ENCODE measurements at regions not wholly inside any gene's neighbourhood (a gene's known extent, or its start where the extent isn't known, plus 50 kb on each side); places are given as distances from the start of the nearest gene placed in this dataset.
"Not testable (repeated sequence)": the region's sequence is repeated elsewhere in the genome, so short reads cannot be mapped to it uniquely, and the experiment has no call there.

GRCh38 chr12:7581625-7582024 is 78.0 kb upstream of the CD163 start:
- Mint-ChIP-seq H3K27me3 (ENCODE audit: unreplicated experiment) (peaks cover 3% of the 10 kb centered on the region), H3K36me3 (ENCODE audit: unreplicated experiment) (peaks cover 13% of the 10 kb centered on the region), H3K9me3 (ENCODE audit: unreplicated experiment) (no peaks in the 10 kb centered on the region), H3K4me3 (ENCODE audit: unreplicated experiment) (no peak overlapping the region), H3K4me1 (ENCODE audit: low read depth, unreplicated experiment) (no peaks in the 10 kb centered on the region), H3K27ac (ENCODE audit: unreplicated experiment) (no peak overlapping the region)
- no peak for DNase-seq
- TF ChIP-seq CTCF (IDR thresholded peaks at IDR 0.05; ENCODE audit: partially characterized antibody, unreplicated experiment), result no peak

DNA sequence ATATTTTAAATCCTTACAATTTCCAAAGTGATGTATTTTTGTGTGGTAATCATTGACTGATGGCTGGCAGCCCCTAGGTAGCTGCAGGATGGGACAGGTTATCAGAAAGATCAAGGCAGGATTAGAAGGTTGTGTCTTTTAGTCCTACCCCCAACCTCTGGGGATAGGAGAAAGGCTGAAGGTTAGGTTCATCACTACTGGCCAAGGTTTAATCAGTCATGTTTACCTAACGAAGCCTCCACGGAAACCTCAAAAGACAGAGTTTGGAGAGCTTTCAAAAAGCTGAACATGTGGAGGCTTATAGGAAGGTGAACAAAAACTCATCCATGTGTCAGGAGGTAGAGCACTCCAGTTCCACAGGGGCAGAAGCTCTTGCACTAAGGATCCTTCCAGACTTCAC is 77.5 kb upstream of the CD163 start:
- Mint-ChIP-seq H3K4me1 (ENCODE audit: low read depth, unreplicated experiment) (no peaks in the 10 kb centered on the region), H3K27me3 (ENCODE audit: unreplicated experiment) (peaks cover 3% of the 10 kb centered on the region), H3K27ac (ENCODE audit: unreplicated experiment) (no peak overlapping the region), H3K9me3 (ENCODE audit: unreplicated experiment) (no peaks in the 10 kb centered on the region), H3K4me3 (ENCODE audit: unreplicated experiment) (no peak overlapping the region), H3K36me3 (ENCODE audit: unreplicated experiment) (peaks cover 13% of the 10 kb centered on the region)
- TF ChIP-seq CTCF (IDR thresholded peaks at IDR 0.05; ENCODE audit: partially characterized antibody, unreplicated experiment), result no peak
- DNase-seq, result no peak

GRCh38 chr12:7571257-7571656 is 67.7 kb upstream of the CD163 start:
- Mint-ChIP-seq H3K9me3 (ENCODE audit: unreplicated experiment) (peaks cover 3% of the 10 kb centered on the region), H3K4me3 (ENCODE audit: unreplicated experiment) (no peak overlapping the region), H3K4me1 (ENCODE audit: low read depth, unreplicated experiment) (no peaks in the 10 kb centered on the region), H3K36me3 (ENCODE audit: unreplicated experiment) (no peaks in the 10 kb centered on the region), H3K27me3 (ENCODE audit: unreplicated experiment) (peaks cover 2% of the 10 kb centered on the region), H3K27ac (ENCODE audit: unreplicated experiment) (no peak overlapping the region)
- no peak for TF ChIP-seq CTCF (IDR thresholded peaks at IDR 0.05; ENCODE audit: partially characterized antibody, unreplicated experiment)
- no peak for DNase-seq

DNA sequence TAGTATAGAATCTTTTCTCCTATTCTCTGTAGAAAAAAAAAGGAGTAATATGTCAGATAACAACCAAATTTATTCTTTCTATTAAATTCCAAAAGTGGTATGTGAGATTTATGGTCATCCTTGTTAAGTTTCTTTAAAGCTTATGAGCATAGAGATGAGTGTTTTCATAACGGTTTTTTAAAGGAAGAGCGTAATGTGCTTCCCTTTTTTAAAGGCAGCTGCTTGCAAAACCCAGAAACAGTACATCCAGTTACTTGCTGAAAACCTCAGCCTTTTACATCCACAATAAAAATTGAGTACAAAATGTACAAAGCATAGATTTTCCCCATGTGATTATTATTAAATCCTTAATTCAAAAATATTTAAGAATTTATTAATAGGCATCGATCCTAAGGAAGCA is 53.6 kb upstream of the CD163 start:
- DNase-seq, result no peak
- TF ChIP-seq CTCF (IDR thresholded peaks at IDR 0.05; ENCODE audit: partially characterized antibody, unreplicated experiment), result no peak
- Mint-ChIP-seq H3K4me1 (ENCODE audit: low read depth, unreplicated experiment) (peaks cover 4% of the 10 kb centered on the region), H3K4me3 (ENCODE audit: unreplicated experiment) (no peak overlapping the region), H3K36me3 (ENCODE audit: unreplicated experiment) (no peaks in the 10 kb centered on the region), H3K27ac (ENCODE audit: unreplicated experiment) (no peak overlapping the region), H3K9me3 (ENCODE audit: unreplicated experiment) (no peaks in the 10 kb centered on the region), H3K27me3 (ENCODE audit: unreplicated experiment) (peaks cover 2% of the 10 kb centered on the region)

DNA sequence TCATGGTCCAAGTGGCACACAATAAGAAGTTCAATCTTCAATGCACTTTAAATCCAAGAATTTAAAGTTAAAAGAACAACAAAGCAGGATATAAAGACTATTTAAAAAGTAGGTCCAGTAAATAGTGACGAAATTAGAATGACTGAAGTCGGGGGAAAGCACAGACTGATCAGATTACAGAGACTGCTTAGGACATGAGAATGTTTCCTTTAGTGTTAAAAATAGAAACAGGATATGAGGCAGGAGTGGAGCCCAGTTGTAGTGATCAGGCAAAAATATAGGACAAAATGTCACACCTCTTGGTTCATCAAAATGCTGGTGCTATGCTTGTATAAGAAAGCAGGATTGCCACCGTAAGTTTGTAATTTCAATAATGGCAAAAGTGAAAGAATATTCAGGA is 52.2 kb upstream of the CD163 start:
- peaks cover 4% of the 10 kb centered on the region for H3K4me1 Mint-ChIP-seq (ENCODE audit: low read depth, unreplicated experiment)
- peaks cover 3% of the 10 kb centered on the region for H3K9me3 Mint-ChIP-seq (ENCODE audit: unreplicated experiment)
- H3K36me3 Mint-ChIP-seq (ENCODE audit: unreplicated experiment), result no peaks in the 10 kb centered on the region
- H3K27me3 Mint-ChIP-seq (ENCODE audit: unreplicated experiment), result peaks cover 2% of the 10 kb centered on the region
- H3K27ac Mint-ChIP-seq (ENCODE audit: unreplicated experiment), result no peak overlapping the region
- H3K4me3 Mint-ChIP-seq (ENCODE audit: unreplicated experiment), result no peak overlapping the region
- no peak for DNase-seq
- TF ChIP-seq CTCF (IDR thresholded peaks at IDR 0.05; ENCODE audit: partially characterized antibody, unreplicated experiment), result no peak

DNA sequence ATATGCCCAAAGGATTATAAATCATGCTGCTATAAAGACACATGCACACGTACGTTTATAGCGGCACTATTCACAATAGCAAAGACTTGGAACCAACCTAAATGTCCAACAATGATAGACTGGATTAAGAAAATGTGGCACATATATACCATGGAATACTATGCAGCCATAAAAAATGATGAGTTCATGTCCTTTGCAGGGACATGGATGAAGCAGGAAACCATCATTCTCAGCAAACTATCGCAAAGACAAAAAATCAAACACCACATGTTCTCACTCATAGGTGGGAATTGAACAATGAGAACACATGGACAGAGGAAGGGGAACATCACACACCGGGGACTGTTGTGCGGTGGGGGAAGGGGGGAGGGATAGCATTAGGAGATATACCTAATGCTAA is 51.3 kb upstream of the CD163 start:
- not testable (repeated sequence) for H3K9me3 Mint-ChIP-seq (ENCODE audit: unreplicated experiment); H3K4me1 Mint-ChIP-seq (ENCODE audit: low read depth, unreplicated experiment); DNase-seq; H3K27ac Mint-ChIP-seq (ENCODE audit: unreplicated experiment); H3K4me3 Mint-ChIP-seq (ENCODE audit: unreplicated experiment); H3K36me3 Mint-ChIP-seq (ENCODE audit: unreplicated experiment); H3K27me3 Mint-ChIP-seq (ENCODE audit: unreplicated experiment)
